ENCODE measurements at regions not wholly inside any gene's neighbourhood (a gene's known extent, or its start where the extent isn't known, plus 50 kb on each side); places are given as distances from the start of the nearest gene placed in this dataset.

- no peak for DNase-seq (ENCODE audit: low read depth)
- no peak for TF ChIP-seq CTCF (conservative IDR thresholded peaks at IDR 0.05; ENCODE audit: low read depth, low read length)
- H3K4me3 ChIP-seq (ENCODE audit: low read length), result no peak overlapping the region
These were observed 87.4 kb upstream of the IQSEC1 start for GRCh38 chr3:13160619-13161018.

- no peak overlapping the region for H3K4me3 ChIP-seq (ENCODE audit: low read length)
- DNase-seq (ENCODE audit: low read depth), result no peak
- no peak for TF ChIP-seq CTCF (conservative IDR thresholded peaks at IDR 0.05; ENCODE audit: low read depth, low read length)
These were observed 86.7 kb upstream of the IQSEC1 start for GRCh38 chr3:13159890-13160289.

- DNase-seq (ENCODE audit: low read depth), result no peak
- no peak for TF ChIP-seq CTCF (conservative IDR thresholded peaks at IDR 0.05; ENCODE audit: low read depth, low read length)
- H3K4me3 ChIP-seq (ENCODE audit: low read length), result no peak overlapping the region
These were observed 85.6 kb upstream of the IQSEC1 start for GRCh38 chr3:13158871-13159270.

GRCh38 chr3:13158408-13158807 is 85.2 kb upstream of the IQSEC1 start:
- H3K4me3 ChIP-seq (ENCODE audit: low read length), result no peak overlapping the region
- no peak for DNase-seq (ENCODE audit: low read depth)
- TF ChIP-seq CTCF (conservative IDR thresholded peaks at IDR 0.05; ENCODE audit: low read depth, low read length), result no peak

- no peak for TF ChIP-seq CTCF (conservative IDR thresholded peaks at IDR 0.05; ENCODE audit: low read depth, low read length)
- no peak for DNase-seq (ENCODE audit: low read depth)
- H3K4me3 ChIP-seq (ENCODE audit: low read length), result no peak overlapping the region
These were observed 84.8 kb upstream of the IQSEC1 start for GRCh38 chr3:13157986-13158385.

GRCh38 chr3:13152826-13153710 is 79.8 kb upstream of the IQSEC1 start:
- no peak for DNase-seq (ENCODE audit: low read depth)
- no peak overlapping the region for H3K4me3 ChIP-seq (ENCODE audit: low read length)
- no peak for TF ChIP-seq CTCF (conservative IDR thresholded peaks at IDR 0.05; ENCODE audit: low read depth, low read length)

- DNase-seq (ENCODE audit: low read depth), result no peak
- TF ChIP-seq CTCF (conservative IDR thresholded peaks at IDR 0.05; ENCODE audit: low read depth, low read length), result no peak
- H3K4me3 ChIP-seq (ENCODE audit: low read length), result no peak overlapping the region
These were observed 77.4 kb upstream of the IQSEC1 start for GRCh38 chr3:13150624-13151023.
